Jurkat, Clone E6-1 (cell line): ENCODE measurements at regions not wholly inside any gene's neighbourhood (a gene's known extent, or its start where the extent isn't known, plus 50 kb on each side); places are given as distances from the start of the nearest gene placed in this dataset.

Experiments
- DNase-seq: peaks from one replicate; pipeline ENCODE4 v3.0.0-alpha.2; 2011; ENCODE audit warnings: low read depth, low spot score
- H3K4me3 ChIP-seq: 2 replicates; pipeline ENCODE4 v1.5.1; 2011; ENCODE audit warnings: mild to moderate bottlenecking, low read length, control low read depth, moderate library complexity

- DNase-seq, result no peak
These were observed 73.9 kb downstream of the PDGFA start for GRCh38 chr7:445563-446288.

GRCh38 chr7:446289-446935 lies 73.2 kb downstream of the PDGFA start:
- no peak for DNase-seq
- H3K4me3 ChIP-seq, result no peak overlapping the region

More at GRCh38 chr7:445563-446288, 73.9 kb downstream of the PDGFA start:
- no peak overlapping the region for H3K4me3 ChIP-seq
